ENCODE measurements at regions not wholly inside any gene's neighbourhood (a gene's known extent, or its start where the extent isn't known, plus 50 kb on each side); places are given as distances from the start of the nearest gene placed in this dataset.

DNA sequence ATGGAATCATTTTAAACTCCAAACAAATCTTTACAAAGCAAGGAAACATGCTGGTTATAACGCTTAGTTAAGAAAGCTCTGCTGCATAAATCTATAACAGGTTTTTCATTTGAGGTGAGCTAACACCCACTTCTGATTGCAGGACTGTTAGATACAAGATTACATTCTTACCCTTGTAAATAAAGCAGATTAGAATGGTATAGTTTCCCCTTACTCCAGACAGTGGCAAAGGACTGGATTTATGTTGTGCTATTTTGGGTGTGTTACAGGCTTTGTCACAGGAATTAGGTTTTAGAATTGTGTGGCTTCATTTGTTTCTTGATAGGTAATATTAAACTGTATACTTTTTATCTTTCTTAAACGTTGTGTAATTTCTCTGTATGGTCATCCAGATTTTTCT is 487.6 kb downstream of the ZWINT start:
- TF ChIP-seq, protein P1, sequence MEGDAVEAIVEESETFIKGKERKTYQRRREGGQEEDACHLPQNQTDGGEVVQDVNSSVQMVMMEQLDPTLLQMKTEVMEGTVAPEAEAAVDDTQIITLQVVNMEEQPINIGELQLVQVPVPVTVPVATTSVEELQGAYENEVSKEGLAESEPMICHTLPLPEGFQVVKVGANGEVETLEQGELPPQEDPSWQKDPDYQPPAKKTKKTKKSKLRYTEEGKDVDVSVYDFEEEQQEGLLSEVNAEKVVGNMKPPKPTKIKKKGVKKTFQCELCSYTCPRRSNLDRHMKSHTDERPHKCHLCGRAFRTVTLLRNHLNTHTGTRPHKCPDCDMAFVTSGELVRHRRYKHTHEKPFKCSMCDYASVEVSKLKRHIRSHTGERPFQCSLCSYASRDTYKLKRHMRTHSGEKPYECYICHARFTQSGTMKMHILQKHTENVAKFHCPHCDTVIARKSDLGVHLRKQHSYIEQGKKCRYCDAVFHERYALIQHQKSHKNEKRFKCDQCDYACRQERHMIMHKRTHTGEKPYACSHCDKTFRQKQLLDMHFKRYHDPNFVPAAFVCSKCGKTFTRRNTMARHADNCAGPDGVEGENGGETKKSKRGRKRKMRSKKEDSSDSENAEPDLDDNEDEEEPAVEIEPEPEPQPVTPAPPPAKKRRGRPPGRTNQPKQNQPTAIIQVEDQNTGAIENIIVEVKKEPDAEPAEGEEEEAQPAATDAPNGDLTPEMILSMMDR (IDR thresholded peaks at IDR 0.05; ENCODE audit: low read depth, low read length) = no peak
- Histone ChIP-seq H3K27ac (ENCODE audit: low read depth, low read length) (no peak overlapping the region), H3K9me3 (ENCODE audit: control insufficient read depth, insufficient read depth, low read length) (peaks cover 10% of the 10 kb centered on the region), H3K27me3 (ENCODE audit: control insufficient read depth, insufficient read depth, low read length) (no peaks in the 10 kb centered on the region), H3K4me3 (ENCODE audit: low read depth, low read length) (no peak overlapping the region)
- no peak for DNase-seq (ENCODE audit: low read depth, low spot score)
- CTCF ChIA-PET = no interaction called here
- POLR2A ChIA-PET = no interaction called here

DNA sequence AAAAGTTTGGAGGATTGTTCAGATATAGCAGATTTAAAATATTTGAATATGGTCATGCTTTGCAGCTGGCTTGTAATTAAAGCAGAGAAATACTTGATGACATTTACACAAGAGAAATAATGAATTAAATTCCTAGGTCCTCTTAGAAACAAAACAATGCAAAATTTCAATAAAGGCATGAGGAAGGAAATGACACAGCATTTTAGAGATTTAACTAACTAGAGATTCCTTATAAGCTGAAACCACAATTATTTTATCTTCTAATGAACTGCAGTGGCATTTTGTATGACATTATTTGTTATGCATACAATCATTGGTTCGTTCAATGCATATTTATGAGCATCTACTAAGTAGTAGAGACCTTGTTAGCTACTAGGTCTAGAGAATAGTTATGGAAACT is 490.9 kb downstream of the ZWINT start:
- Histone ChIP-seq H3K27me3 (ENCODE audit: control insufficient read depth, insufficient read depth, low read length) (no peaks in the 10 kb centered on the region), H3K9me3 (ENCODE audit: control insufficient read depth, insufficient read depth, low read length) (peaks cover 8% of the 10 kb centered on the region), H3K27ac (ENCODE audit: low read depth, low read length) (no peak overlapping the region), H3K4me3 (ENCODE audit: low read depth, low read length) (no peak overlapping the region)
- TF ChIP-seq, protein P1 (IDR thresholded peaks at IDR 0.05; ENCODE audit: low read depth, low read length) = no peak
- CTCF ChIA-PET = no interaction called here
- POLR2A ChIA-PET = no interaction called here
- DNase-seq (ENCODE audit: low read depth, low spot score) = no peak

DNA sequence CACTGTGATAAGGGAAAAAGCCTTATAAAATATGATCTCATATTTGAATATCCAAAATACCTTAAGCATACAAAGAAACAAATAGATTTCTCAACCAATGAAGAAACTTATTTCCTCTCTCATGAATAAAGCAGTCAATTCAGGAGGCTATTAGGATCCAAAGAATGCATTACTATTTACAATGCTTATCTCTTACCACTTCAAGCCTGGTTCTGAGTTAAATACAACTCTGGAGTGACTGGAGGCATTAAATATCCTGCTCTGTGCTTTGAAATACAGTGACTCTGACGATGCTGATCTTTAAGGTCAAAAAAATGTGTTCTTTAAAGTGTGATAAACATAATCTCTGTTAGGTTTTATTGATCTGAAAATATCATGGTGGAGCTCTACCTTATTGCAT is 493.2 kb downstream of the ZWINT start:
- Histone ChIP-seq H3K9me3 (ENCODE audit: control insufficient read depth, insufficient read depth, low read length) (peaks cover 8% of the 10 kb centered on the region), H3K27me3 (ENCODE audit: control insufficient read depth, insufficient read depth, low read length) (no peaks in the 10 kb centered on the region), H3K27ac (ENCODE audit: low read depth, low read length) (no peak overlapping the region), H3K4me3 (ENCODE audit: low read depth, low read length) (no peak overlapping the region)
- ChIA-PET POLR2A (no interaction called here), CTCF (no interaction called here)
- DNase-seq (ENCODE audit: low read depth, low spot score) = no peak
- TF ChIP-seq, protein P1 (IDR thresholded peaks at IDR 0.05; ENCODE audit: low read depth, low read length) = no peak

DNA sequence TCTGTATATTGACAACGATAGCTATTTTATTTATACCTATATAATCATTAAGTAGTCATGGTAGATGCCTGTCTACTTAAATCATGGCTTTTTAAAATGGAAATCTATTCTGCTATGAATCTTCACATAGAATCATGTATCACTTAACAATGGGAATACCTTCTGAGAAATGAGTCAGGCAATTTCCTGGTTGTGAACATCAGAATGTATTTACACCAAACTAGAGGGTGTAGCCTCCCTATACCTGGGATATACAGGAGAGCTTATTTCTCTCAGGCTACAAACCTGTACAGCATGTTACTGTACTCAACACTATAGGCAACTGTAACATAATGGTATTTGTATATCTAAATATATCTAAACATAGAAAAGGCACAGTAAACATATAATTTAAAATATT is 502.3 kb downstream of the ZWINT start:
- H3K27ac ChIP-seq (ENCODE audit: low read depth, low read length) = no peak overlapping the region
- ChIA-PET CTCF (no interaction called here), POLR2A (no interaction called here)
- H3K9me3 ChIP-seq (ENCODE audit: control insufficient read depth, insufficient read depth, low read length) = peaks cover 10% of the 10 kb centered on the region
- no peaks in the 10 kb centered on the region for H3K27me3 ChIP-seq (ENCODE audit: control insufficient read depth, insufficient read depth, low read length)
- DNase-seq (ENCODE audit: low read depth, low spot score) = no peak
- TF ChIP-seq, protein P1 (IDR thresholded peaks at IDR 0.05; ENCODE audit: low read depth, low read length) = no peak
- no peak overlapping the region for H3K4me3 ChIP-seq (ENCODE audit: low read depth, low read length)

DNA sequence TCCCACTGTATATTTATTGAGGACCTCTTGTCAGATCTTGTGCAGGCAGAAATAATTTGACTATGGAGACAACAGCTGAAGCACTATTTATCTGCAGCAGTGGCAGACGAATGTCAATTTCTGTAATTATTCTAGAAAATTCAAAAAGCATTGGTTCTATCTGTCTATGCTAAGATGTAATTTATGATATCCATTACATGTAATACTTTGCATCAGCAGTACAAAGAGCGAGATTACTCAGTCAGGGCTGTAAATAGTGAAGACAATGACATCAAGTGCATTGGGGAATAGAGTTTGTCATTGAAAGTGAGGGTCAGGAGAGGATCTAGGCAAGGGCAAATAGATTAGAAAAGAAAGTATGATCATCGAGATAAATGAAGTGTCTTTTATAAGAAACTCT is 508.2 kb downstream of the ZWINT start:
- Histone ChIP-seq H3K4me3 (ENCODE audit: low read depth, low read length) (no peak overlapping the region), H3K27ac (ENCODE audit: low read depth, low read length) (no peak overlapping the region), H3K27me3 (ENCODE audit: control insufficient read depth, insufficient read depth, low read length) (no peaks in the 10 kb centered on the region), H3K9me3 (ENCODE audit: control insufficient read depth, insufficient read depth, low read length) (peaks cover 3% of the 10 kb centered on the region)
- DNase-seq (ENCODE audit: low read depth, low spot score) = no peak
- TF ChIP-seq, protein P1 (IDR thresholded peaks at IDR 0.05; ENCODE audit: low read depth, low read length) = no peak
- POLR2A ChIA-PET = no interaction called here
- CTCF ChIA-PET = no interaction called here
